ENCODE measurements at regions not wholly inside any gene's neighbourhood (a gene's known extent, or its start where the extent isn't known, plus 50 kb on each side); places are given as distances from the start of the nearest gene placed in this dataset.

- TF ChIP-seq CTCF (IDR thresholded peaks at IDR 0.05) (no peak), POLR2AphosphoS5 (IDR thresholded peaks at IDR 0.05) (no peak), EP300 (IDR thresholded peaks at IDR 0.05) (no peak)
Observed at GRCh38 chr9:81519816-81520495, 169.4 kb downstream of the TLE1 start.
